Trophoblast cell (in vitro differentiated cells and primary cell): ENCODE measurements at regions not wholly inside any gene's neighbourhood (a gene's known extent, or its start where the extent isn't known, plus 50 kb on each side); places are given as distances from the start of the nearest gene placed in this dataset.
"Not testable (repeated sequence)": the region's sequence is repeated elsewhere in the genome, so short reads cannot be mapped to it uniquely, and the experiment has no call there.

Experiments used
- DNase-seq, 2 donors: peaks; one replicate each; pipeline ENCODE4 v3.0.0-alpha.2; 2016
- H2AFZ ChIP-seq: 2 replicates; pipeline ENCODE4 v1.6.1; 2013; ENCODE audit warnings: low read length, moderate library complexity, mild to moderate bottlenecking; ENCODE audit not compliant: insufficient read depth, poor library complexity
- H2AK5ac ChIP-seq: 2 replicates; pipeline ENCODE4 v1.6.1; 2013; ENCODE audit warnings: mild to moderate bottlenecking, low read length
- H2BK120ac ChIP-seq: 2 replicates; pipeline ENCODE4 v1.6.1; 2013; ENCODE audit warnings: low read length, mild to moderate bottlenecking, moderate library complexity; ENCODE audit not compliant: insufficient read depth, poor library complexity
- H2BK12ac ChIP-seq: 2 replicates; pipeline ENCODE4 v1.6.1; 2013; ENCODE audit warnings: mild to moderate bottlenecking, low read length, moderate library complexity
- H2BK5ac ChIP-seq: 2 replicates; pipeline ENCODE4 v1.6.1; 2013; ENCODE audit warnings: low read length, low read depth, moderate library complexity, mild to moderate bottlenecking; ENCODE audit not compliant: poor library complexity
- H3K14ac ChIP-seq: 2 replicates; pipeline ENCODE4 v1.6.1; 2013; ENCODE audit warnings: mild to moderate bottlenecking, low read length
- H3K18ac ChIP-seq: 2 replicates; pipeline ENCODE4 v1.6.1; 2013; ENCODE audit warnings: mild to moderate bottlenecking, low read length
- H3K23ac ChIP-seq: 2 replicates; pipeline ENCODE4 v1.6.1; 2013; ENCODE audit warnings: low read length
- H3K27ac ChIP-seq: 2 replicates; pipeline ENCODE4 v1.5.1; 2013; ENCODE audit warnings: low read depth, mild to moderate bottlenecking, inconsistent platforms, low read length, moderate library complexity
- H3K27me3 ChIP-seq: 2 replicates; pipeline ENCODE4 v1.6.1; 2013; ENCODE audit warnings: inconsistent platforms, mild to moderate bottlenecking, low read length, moderate library complexity; ENCODE audit not compliant: insufficient read depth
- H3K36me3 ChIP-seq, 2 experiments: 1 replicate in 1 of 2; 2 replicates in 1 of 2; pipeline ENCODE4 v1.6.1; 2013; ENCODE audit warnings: low read length in 2 of 2, mild to moderate bottlenecking in 2 of 2, moderate library complexity in 1 of 2; ENCODE audit not compliant: insufficient read depth in 2 of 2, control insufficient read depth in 1 of 2
- H3K4ac ChIP-seq: 2 replicates; pipeline ENCODE4 v1.6.1; 2013; ENCODE audit warnings: low read depth, mild to moderate bottlenecking, low read length, moderate library complexity
- H3K4me1 ChIP-seq, 2 experiments: 1 replicate in 1 of 2; 2 replicates in 1 of 2; pipeline ENCODE4 v1.6.1; 2013; ENCODE audit warnings: low read length in 2 of 2, mild to moderate bottlenecking in 2 of 2, moderate library complexity in 1 of 2; ENCODE audit not compliant: insufficient read depth in 2 of 2, control insufficient read depth in 1 of 2
- H3K4me2 ChIP-seq: 2 replicates; pipeline ENCODE4 v1.6.1; 2013; ENCODE audit warnings: inconsistent platforms, mild to moderate bottlenecking, low read length, moderate library complexity
- H3K4me3 ChIP-seq: 2 replicates; pipeline ENCODE4 v1.5.1; 2013; ENCODE audit warnings: mild to moderate bottlenecking, low read depth, low read length, inconsistent platforms
- H3K79me1 ChIP-seq: one replicate; pipeline ENCODE4 v1.6.1; 2013; ENCODE audit warnings: low read length
- H3K79me2 ChIP-seq: 2 replicates; pipeline ENCODE4 v1.6.1; 2013; ENCODE audit warnings: low read length, mild to moderate bottlenecking; ENCODE audit not compliant: control insufficient read depth, insufficient read depth, poor library complexity
- H3K9ac ChIP-seq: 2 replicates; pipeline ENCODE4 v1.6.1; 2013; ENCODE audit warnings: mild to moderate bottlenecking, low read length
- H3K9me3 ChIP-seq: 2 replicates; pipeline ENCODE4 v1.6.1; 2013; ENCODE audit warnings: low read depth, mild to moderate bottlenecking, control low read depth, inconsistent platforms, low read length; ENCODE audit not compliant: insufficient read depth
- H4K12ac ChIP-seq: 2 replicates; pipeline ENCODE4 v1.6.1; 2013; ENCODE audit warnings: low read depth, mild to moderate bottlenecking, low read length, moderate library complexity
- H4K8ac ChIP-seq: 2 replicates; pipeline ENCODE4 v1.6.1; 2013; ENCODE audit warnings: low read depth, mild to moderate bottlenecking, low read length, moderate library complexity
- H4K91ac ChIP-seq: one replicate; pipeline ENCODE4 v1.6.1; 2013; ENCODE audit warnings: low read depth, mild to moderate bottlenecking, low read length, moderate library complexity
- WGBS: extraction: QIAGEN DNeasy Blood & Tissue Kit; methylation state at CpG from one replicate; pipeline ENCODE4 v1.1.7; 2013; ENCODE audit warnings: missing lambda C conversion rate; ENCODE audit not compliant: insufficient read length, insufficient coverage; ENCODE audit errors: extremely low coverage; 5-methylcytosine and 5-hydroxymethylcytosine counted together

- Histone ChIP-seq H2AK5ac (no peak overlapping the region), H3K9me3 (no peaks in the 10 kb centered on the region), H3K79me2 (no peaks in the 10 kb centered on the region), H2BK120ac (no peak overlapping the region), H3K4me2 (no peak overlapping the region), H3K4ac (no peak overlapping the region), H3K14ac (no peak overlapping the region), H3K27me3 (no peaks in the 10 kb centered on the region), H3K9ac (no peak overlapping the region), H4K12ac (no peak overlapping the region), H3K79me1 (no peaks in the 10 kb centered on the region), H2BK5ac (no peak overlapping the region), H2AFZ (no peak overlapping the region), H3K18ac (no peak overlapping the region), H3K4me1 (no peaks in the 10 kb centered on the region), H3K36me3 (no peaks in the 10 kb centered on the region), H3K23ac (no peak overlapping the region), H3K4me3 (no peak overlapping the region), H4K8ac (no peak overlapping the region), H4K91ac (no peak overlapping the region), H2BK12ac (no peak overlapping the region), H3K27ac (no peak overlapping the region)
- DNase-seq, result no peak
These were observed 388.4 kb upstream of the HS3ST1 start for GRCh38 chr4:11817088-11817487.

- Histone ChIP-seq H3K4me1 (no peaks in the 10 kb centered on the region), H3K27ac (no peak overlapping the region), H2AK5ac (no peak overlapping the region), H3K4me3 (no peak overlapping the region), H3K79me1 (no peaks in the 10 kb centered on the region), H3K27me3 (no peaks in the 10 kb centered on the region), H4K12ac (no peak overlapping the region), H2BK5ac (no peak overlapping the region), H2BK120ac (no peak overlapping the region), H3K9me3 (no peaks in the 10 kb centered on the region), H3K4me2 (no peak overlapping the region), H3K36me3 (no peaks in the 10 kb centered on the region), H3K18ac (no peak overlapping the region), H3K4ac (no peak overlapping the region), H2AFZ (no peak overlapping the region), H3K9ac (no peak overlapping the region), H4K91ac (no peak overlapping the region), H3K79me2 (no peaks in the 10 kb centered on the region), H4K8ac (no peak overlapping the region), H3K14ac (no peak overlapping the region), H3K23ac (no peak overlapping the region), H2BK12ac (no peak overlapping the region)
- WGBS, result no CpG with 5 or more reads among the region's 2 CpGs
- DNase-seq, result no peak
These were observed 386.1 kb upstream of the HS3ST1 start for GRCh38 chr4:11814758-11815157.

- H3K4ac ChIP-seq, result no peak overlapping the region
- no peak overlapping the region for H3K23ac ChIP-seq
- H2BK120ac ChIP-seq, result no peak overlapping the region
- H2AFZ ChIP-seq, result no peak overlapping the region
- no peak overlapping the region for H3K14ac ChIP-seq
- no peak overlapping the region for H4K8ac ChIP-seq
- no peak overlapping the region for H4K91ac ChIP-seq
- no peaks in the 10 kb centered on the region for H3K4me1 ChIP-seq
- H3K79me2 ChIP-seq, result no peaks in the 10 kb centered on the region
- no peak overlapping the region for H2AK5ac ChIP-seq
- no CpG with 5 or more reads among the region's 1 CpG for WGBS
- no peak for DNase-seq
- H3K79me1 ChIP-seq, result no peaks in the 10 kb centered on the region
- no peak overlapping the region for H2BK12ac ChIP-seq
- H3K18ac ChIP-seq, result no peak overlapping the region
- H3K36me3 ChIP-seq, result no peaks in the 10 kb centered on the region
- no peak overlapping the region for H3K4me3 ChIP-seq
- H2BK5ac ChIP-seq, result no peak overlapping the region
- no peaks in the 10 kb centered on the region for H3K9me3 ChIP-seq
- no peak overlapping the region for H3K4me2 ChIP-seq
- no peaks in the 10 kb centered on the region for H3K27me3 ChIP-seq
- no peak overlapping the region for H3K9ac ChIP-seq
- no peak overlapping the region for H4K12ac ChIP-seq
- no peak overlapping the region for H3K27ac ChIP-seq
These were observed 385.3 kb upstream of the HS3ST1 start for GRCh38 chr4:11813951-11814446.

GRCh38 chr4:11811521-11811920 is 382.8 kb upstream of the HS3ST1 start:
- no CpG with 5 or more reads among the region's 3 CpGs for WGBS

More at GRCh38 chr4:11811521-11811920, 382.8 kb upstream of the HS3ST1 start:
- H2AFZ ChIP-seq, H3K4me3 ChIP-seq, H3K4ac ChIP-seq, H4K91ac ChIP-seq, H3K79me1 ChIP-seq, H2BK120ac ChIP-seq, H3K27me3 ChIP-seq, H3K4me1 ChIP-seq, H4K8ac ChIP-seq, DNase-seq, H3K23ac ChIP-seq, H3K18ac ChIP-seq, H3K9me3 ChIP-seq, H2BK5ac ChIP-seq, H3K27ac ChIP-seq, H3K4me2 ChIP-seq, H3K36me3 ChIP-seq, H3K9ac ChIP-seq, H3K14ac ChIP-seq, H2BK12ac ChIP-seq, H4K12ac ChIP-seq, H3K79me2 ChIP-seq, H2AK5ac ChIP-seq: not testable (repeated sequence)
